LNCaP clone FGC (cell line): ENCODE measurements at regions not wholly inside any gene's neighbourhood (a gene's known extent, or its start where the extent isn't known, plus 50 kb on each side); places are given as distances from the start of the nearest gene placed in this dataset.
A peak's percentile ranks its signal among the peaks of the same experiment; 100 is the strongest.
"Not testable (repeated sequence)": the region's sequence is repeated elsewhere in the genome, so short reads cannot be mapped to it uniquely, and the experiment has no call there.

ENCODE experiments used
- DNase-seq: peaks from one replicate; pipeline ENCODE4 v3.0.0-alpha.2; 2011; ENCODE audit warnings: low read depth
- H3K4me3 ChIP-seq: 2 replicates; pipeline ENCODE4 v1.5.1; 2011; ENCODE audit warnings: mild to moderate bottlenecking, low read depth, low read length, control low read depth
- TF ChIP-seq, protein P1 (sequence below): IDR thresholded peaks from 2 replicates; pipeline ENCODE4 v1.5.1; 2012; ENCODE audit warnings: mild to moderate bottlenecking; ENCODE audit not compliant: control insufficient read depth, insufficient read depth; ENCODE audit errors: extremely low read depth

DNA sequence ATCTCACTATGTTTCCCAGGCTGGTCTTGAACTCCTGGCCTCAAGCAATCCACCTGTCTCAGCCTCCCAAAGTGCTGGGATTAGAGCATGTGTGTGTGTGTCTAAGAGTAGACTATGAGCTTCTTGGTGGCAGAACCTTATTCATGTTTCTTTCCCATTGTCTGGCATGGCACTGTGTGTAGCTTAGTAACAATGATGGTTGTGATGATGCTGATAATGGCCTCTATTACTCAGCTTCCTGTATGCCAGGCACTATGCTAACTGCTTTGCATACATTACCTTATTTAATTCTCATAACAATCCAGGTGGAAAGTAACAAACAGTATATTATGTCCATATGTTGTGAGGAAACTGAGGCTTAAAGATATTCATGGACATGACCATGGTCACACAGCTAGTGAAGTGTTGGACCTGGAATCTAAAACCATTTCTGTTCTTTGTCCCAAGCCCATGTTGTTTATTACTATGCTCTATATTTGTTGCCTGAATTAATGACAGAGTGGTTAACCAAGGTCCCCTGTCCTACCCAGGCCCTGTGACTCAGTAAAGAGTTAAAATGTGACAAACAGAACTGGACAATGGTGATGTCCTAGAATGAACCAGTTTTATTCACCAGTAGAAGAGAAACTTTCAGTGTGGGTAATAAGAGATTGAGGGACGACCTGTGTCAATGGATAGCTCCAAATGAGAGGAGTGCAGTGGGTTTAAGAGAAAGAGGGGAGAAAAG, 109.6 kb downstream of the KLF5 start:
- no peak overlapping the region for H3K4me3 ChIP-seq
- DNase-seq = no peak
- TF ChIP-seq, protein P1, sequence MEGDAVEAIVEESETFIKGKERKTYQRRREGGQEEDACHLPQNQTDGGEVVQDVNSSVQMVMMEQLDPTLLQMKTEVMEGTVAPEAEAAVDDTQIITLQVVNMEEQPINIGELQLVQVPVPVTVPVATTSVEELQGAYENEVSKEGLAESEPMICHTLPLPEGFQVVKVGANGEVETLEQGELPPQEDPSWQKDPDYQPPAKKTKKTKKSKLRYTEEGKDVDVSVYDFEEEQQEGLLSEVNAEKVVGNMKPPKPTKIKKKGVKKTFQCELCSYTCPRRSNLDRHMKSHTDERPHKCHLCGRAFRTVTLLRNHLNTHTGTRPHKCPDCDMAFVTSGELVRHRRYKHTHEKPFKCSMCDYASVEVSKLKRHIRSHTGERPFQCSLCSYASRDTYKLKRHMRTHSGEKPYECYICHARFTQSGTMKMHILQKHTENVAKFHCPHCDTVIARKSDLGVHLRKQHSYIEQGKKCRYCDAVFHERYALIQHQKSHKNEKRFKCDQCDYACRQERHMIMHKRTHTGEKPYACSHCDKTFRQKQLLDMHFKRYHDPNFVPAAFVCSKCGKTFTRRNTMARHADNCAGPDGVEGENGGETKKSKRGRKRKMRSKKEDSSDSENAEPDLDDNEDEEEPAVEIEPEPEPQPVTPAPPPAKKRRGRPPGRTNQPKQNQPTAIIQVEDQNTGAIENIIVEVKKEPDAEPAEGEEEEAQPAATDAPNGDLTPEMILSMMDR = no peak

DNA sequence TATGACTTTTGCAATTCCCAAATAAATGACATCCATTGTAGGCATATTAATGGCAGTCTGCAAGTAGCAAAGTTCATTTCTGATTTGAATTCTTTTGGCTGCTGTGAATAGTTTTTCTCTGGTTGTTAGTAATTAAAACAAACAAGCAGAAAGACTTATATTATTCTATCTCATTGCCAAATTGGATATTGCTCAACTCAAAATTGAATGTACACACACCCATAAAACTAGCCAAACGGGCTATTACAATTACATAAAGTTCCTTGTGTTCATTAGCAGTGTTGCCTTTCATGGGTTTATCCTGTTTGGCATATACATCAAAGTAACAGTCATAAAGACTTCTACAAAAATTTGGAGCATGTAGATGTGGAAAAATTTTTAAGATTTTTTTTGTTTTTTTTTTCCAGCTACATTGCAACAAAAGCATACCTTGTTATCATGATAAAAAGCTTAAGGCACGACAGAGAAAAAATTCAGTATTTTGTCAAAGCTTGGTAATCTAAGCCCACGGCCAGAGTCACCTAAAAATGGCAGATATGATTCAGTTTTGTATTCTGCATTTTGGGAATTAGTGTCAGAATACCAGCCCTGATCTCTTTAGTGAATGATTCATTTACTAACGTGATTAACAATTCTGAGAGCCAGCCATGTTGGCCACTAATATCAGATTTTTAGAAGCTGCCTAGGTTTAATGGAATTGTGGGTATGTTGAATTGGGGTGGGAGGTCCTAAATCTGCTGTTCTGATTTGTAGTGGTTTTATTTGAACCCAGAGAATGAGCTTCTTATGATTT, 108.4 kb downstream of the KLF5 start:
- H3K4me3 ChIP-seq = no peak overlapping the region
- TF ChIP-seq, protein P1 = no peak
- DNase-seq = peak; percentile 46

DNA sequence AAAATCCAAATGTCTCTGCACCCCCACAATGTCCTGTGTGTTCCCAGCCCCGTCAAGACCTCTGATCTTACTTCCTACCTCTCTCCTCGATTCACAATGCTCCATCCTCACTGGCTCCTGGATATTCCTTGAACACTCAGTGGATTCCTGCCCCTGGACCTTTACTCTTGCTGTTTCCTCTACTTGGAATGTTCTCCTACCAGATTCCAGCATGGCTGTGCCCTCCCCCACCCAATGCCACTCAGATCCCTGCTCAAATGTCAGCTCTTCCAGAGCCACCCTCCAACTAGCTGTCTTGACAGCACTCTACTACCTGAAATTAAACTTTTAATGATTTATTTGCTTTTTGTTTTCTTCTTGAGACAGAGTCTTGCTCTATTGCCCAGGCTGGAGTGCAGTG, 107.4 kb downstream of the KLF5 start:
- no peak for DNase-seq
- no peak overlapping the region for H3K4me3 ChIP-seq
- TF ChIP-seq, protein P1 = no peak

DNA sequence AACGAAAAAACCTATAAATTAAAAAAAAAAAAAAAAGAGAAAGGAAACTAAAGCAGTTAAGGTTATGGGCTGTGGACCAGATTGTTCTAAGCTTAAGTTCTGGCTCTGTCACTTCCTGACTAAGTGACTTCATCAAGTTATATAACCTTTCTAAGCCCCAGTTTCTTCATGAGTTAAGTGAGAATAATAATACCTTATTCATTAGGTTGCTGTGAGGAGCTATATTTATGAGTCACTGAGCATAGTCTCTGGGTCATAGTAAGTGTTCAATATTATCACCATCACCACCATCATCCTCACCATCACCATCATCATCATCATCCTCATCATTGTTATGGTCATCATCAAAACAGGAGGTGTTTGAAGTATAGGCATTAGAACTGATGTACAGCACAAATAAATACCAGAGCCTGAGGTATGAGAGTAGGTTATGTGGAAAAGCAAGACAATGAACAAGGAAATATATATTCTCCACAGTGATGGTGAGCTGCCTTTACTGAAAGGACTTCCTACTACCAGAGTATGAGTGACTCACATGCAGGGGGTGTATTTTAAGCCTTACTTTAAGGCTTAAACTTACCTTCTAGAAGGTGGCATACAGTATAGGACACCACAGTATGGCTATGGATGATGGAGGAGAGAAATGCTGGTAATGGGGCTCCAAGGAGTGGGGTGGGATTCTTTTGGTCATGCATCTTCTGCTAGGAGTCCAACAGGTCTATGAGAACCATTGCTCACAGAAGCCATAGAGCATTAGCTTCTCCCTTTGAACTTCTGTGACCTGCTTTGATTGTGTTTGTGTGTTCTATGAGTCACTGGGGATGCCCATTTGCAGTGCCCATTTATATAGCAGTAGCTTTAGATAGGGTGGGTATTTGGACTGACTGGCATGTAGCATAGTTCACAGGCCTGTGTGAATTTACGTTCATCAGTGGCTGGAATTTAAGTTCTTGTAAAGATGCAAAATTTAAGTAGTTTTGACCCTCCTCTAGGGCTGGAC, 104.4 kb downstream of the KLF5 start:
- no peak overlapping the region for H3K4me3 ChIP-seq
- no peak for DNase-seq
- TF ChIP-seq, protein P1 = no peak

DNA sequence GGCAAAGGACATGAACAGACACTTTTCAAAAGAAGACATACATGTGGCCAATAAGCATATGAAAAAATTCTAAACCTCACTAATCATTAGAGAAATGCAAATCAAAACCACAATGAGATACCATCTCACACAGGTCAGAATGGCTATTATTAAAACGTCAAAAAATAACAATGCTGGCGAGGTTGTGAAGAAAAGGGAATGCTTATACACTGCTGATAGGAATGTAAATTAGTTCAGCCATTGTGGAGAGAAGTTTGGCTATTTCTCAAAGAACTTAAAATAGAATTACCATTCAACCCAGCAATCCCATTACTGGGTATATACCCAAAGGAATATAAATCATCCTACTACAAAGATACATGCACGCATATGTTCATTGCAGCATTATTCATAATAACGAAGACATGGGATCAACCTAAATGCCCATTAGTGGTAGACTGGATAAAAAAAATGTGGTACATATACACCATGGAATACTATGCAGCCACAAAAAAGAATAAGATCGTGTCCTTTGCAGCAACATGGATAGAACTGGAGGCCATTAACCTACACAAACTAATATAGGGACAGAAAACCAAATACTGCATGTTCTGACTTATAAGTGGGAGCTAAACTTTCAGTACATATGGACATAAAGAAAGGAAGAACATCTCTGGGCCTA, 101.7 kb downstream of the KLF5 start:
- not testable (repeated sequence) for H3K4me3 ChIP-seq, DNase-seq

DNA sequence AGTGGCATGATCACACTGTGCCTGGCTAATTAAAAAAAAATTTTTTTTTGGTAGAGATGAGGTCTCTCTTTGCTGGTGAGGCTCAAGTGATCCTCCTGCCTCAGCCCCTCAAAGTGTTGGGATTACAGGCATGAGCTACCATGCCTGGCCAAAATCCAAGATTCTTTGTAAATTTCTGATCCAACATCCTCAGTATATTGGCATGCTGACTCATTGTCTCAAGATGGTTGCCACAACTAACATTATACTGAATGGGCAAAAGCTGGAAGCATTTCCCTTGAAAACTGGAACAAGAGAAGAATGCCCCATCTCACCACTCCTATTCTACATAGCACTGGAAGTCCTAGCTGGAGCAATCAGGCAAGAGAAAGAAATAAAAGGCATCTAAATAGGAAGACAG, 100.0 kb downstream of the KLF5 start:
- TF ChIP-seq, protein P1 = no peak
- H3K4me3 ChIP-seq = no peak overlapping the region
- DNase-seq = no peak
